GM19023 (cell line): ENCODE measurements at regions not wholly inside any gene's neighbourhood (a gene's known extent, or its start where the extent isn't known, plus 50 kb on each side); places are given as distances from the start of the nearest gene placed in this dataset.

ENCODE experiments used
- ATAC-seq: cut with Tn5 transposase; IDR thresholded peaks from one replicate; pipeline ENCODE4 v1.9.1; 2021; ENCODE audit warnings: mild to moderate bottlenecking, moderate library complexity; ENCODE audit not compliant: unreplicated experiment

GRCh38 chr7:32428546-32428945 is 61.6 kb downstream of the LSM5 start:
- no peak for ATAC-seq

GRCh38 chr7:32427769-32428291 is 62.4 kb downstream of the LSM5 start:
- no peak for ATAC-seq

- ATAC-seq, result no peak
Measured at GRCh38 chr7:32416846-32417245, 73.3 kb downstream of the LSM5 start.

GRCh38 chr7:32415936-32416335 is 74.2 kb downstream of the LSM5 start:
- ATAC-seq, result no peak

DNA sequence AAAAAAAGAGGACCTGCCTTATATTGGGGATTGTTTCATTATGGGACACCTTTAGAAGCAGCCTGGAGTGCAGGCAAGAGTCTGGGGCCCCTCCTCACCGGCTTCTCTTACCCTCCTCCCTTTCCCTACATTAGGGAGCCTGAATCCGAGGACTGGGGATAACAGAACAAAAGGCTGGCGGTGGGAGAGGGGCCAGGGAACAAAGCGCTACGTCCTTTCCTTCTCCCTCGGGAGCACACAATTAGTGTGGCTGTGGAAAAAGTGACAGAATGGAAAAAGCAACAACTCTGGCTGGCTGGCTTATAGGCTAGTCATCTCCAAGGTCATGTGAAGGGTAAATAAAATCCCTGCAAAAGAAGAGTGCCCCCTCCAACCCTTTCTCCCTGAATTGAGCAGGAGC is 74.7 kb downstream of the LSM5 start:
- ATAC-seq, result no peak

GRCh38 chr7:32412471-32412870 is 77.7 kb downstream of the LSM5 start:
- no peak for ATAC-seq

GRCh38 chr7:32410545-32410944 is 79.6 kb downstream of the LSM5 start:
- ATAC-seq, result no peak

GRCh38 chr7:32406386-32406785 is 83.8 kb downstream of the LSM5 start:
- ATAC-seq, result no peak

DNA sequence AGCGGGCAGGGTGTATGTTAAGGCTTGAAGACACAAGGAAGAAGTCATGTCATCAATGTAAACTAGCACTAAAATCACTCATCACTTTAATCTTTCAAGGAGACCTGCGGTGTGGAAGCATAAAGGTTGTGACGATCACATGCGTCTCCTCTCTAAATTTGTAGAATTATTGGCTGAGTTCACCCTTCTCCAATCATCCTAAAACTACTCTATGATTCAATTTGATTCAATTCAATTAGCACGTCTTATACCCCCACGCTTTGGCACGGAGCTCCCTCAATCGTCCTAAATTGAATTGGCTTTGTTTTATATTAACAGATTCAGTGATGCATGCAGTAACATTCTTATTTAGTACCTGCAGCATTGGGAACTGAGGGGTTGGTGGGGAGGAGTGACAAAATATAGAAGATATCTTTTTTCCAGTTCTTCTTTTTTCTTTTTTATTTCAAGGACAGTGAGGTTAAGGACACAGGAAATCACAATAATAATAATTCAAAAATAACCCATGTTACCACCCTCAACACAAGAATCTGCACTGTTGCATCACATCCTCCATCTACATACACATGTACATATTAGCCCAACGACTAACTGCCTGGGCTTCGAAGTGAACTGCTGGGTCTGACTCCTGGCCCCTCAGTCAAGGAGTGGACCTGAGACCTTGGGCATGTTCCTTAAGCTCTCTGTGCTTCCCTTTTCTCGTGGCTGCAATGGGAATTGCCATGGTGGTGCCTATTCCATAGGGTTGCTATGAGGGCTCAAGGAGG is 86.5 kb downstream of the LSM5 start:
- ATAC-seq, result no peak

DNA sequence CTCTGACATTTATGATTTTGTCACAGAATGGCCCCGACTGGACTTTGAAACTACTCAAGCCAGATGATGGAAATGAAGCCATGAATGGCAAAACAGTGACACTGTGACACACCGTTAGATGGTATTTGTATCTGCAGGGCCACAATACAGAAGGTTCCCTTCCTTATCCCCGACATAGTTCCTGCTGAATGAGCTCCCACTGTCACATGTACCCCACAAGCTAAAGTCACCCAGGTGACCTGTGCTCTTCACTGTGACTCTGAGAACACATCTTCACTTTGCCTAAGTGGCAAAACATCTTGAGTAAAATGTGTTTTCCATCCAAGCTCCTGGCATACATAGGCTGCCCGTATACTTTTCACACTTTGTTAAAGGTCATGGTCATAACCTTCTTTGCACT is 89.5 kb downstream of the LSM5 start:
- no peak for ATAC-seq

DNA sequence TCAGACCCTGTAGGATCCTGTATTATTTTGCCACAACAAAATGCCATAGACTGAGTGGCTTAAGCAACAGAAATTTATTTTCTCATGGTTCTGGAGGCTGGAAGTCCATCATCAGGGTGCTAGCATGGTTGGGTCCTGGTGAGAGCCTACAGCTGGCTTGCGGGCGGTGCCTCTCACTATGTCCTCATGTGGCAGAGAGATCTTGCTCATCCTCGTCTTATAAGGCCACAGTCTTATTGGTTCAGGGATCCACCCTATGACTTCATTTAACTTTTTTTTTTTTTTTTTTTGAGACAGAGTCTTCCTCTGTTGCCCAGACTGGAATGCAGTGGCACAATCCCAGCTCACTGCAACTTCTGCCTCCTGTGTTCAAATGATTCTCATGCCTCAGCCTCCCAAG is 90.9 kb downstream of the LSM5 start:
- ATAC-seq, result no peak

- no peak for ATAC-seq
Measured at GRCh38 chr7:32395168-32395567, 95.0 kb downstream of the LSM5 start.

- ATAC-seq, result no peak
Measured at GRCh38 chr7:32393861-32394260, 96.3 kb downstream of the LSM5 start.

DNA sequence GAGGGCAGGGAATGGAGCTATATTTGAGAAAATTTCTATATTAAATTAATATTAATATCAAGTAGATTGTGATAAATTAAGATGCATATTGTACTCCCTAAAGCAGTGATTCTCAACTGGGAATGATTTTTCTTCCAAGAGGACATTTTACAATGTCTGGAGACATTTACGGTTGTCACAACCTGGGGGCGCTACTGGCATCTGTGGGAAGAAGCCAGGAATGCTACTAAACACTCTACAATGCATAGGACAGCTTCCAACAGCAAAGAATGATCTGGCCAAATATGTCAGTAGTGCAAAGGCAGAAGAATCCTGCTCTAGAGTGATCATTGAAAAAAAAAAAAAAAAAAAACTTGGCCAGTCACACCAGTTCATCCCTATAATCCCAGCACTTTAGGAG is 100.0 kb downstream of the LSM5 start:
- no peak for ATAC-seq

GRCh38 chr7:32385316-32385956 is 104.7 kb downstream of the LSM5 start:
- no peak for ATAC-seq

DNA sequence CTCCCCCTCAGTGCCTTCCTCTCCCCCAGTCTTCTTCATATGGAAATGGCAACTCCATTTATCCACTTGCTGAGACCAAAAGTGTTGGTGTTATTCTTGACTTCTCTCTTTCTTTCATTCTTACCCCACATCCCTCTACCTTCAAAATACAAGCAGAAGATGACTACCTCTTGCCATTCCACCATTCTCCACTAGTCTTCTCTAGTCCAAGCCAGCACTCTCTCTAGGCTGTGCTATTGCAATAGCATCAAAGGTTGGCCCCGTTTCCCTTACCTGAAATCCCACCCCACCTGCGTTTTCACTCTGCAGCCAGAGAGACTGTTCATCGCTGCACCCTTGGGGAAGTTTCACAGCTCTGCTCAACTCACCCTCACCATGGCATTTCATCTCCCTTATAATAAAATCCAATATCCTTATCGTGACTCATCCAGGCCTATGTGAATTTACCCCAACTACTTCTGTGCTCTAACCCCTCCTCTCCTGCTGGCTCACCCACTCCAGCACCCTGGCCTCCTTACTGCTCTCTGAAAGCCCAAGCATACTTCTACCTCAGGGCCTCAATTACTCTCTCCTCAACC is 109.1 kb downstream of the LSM5 start:
- no peak for ATAC-seq

GRCh38 chr7:32379510-32380112 is 110.6 kb downstream of the LSM5 start:
- ATAC-seq, result no peak

- ATAC-seq, result no peak
Measured at GRCh38 chr7:32378988-32379387, 111.2 kb downstream of the LSM5 start.

DNA sequence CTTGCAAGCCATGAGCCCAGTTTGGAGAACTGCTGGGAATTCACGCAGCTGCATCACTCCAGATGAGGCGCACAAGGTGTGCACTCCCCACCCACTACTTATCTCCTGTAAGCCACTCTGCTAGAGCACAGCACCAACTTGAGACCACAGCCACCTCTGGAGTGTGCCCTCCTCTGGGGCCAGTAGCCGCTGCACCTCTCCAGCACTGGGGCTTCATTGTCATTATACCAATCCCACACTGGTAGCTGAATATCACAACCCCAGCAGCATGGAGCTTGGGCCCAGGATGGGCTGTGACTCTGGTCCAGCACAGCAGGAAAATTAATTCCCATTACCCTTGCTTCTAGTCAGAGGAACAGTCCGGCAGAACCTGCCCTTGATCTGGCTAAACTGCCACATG is 125.6 kb downstream of the LSM5 start:
- ATAC-seq, result no peak

DNA sequence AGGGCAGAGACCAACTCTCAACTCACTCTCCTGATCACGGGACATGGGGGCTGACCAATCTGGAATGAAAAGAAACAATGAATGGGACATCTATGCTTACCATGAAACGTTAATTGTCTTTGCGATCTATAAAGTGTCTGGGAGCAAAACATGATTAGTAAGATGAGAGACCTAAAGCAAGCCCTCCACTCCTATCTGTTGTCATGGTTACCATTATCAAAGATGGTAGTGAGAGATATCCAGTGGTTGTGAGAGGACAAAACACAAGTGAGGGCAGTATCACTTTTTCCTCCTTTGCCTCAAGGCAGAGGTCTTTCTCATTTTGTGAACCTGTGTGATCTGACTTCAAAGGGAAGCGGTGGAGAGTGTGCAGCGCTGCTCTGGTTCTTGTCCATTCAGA is 130.1 kb downstream of the LSM5 start:
- ATAC-seq, result no peak

DNA sequence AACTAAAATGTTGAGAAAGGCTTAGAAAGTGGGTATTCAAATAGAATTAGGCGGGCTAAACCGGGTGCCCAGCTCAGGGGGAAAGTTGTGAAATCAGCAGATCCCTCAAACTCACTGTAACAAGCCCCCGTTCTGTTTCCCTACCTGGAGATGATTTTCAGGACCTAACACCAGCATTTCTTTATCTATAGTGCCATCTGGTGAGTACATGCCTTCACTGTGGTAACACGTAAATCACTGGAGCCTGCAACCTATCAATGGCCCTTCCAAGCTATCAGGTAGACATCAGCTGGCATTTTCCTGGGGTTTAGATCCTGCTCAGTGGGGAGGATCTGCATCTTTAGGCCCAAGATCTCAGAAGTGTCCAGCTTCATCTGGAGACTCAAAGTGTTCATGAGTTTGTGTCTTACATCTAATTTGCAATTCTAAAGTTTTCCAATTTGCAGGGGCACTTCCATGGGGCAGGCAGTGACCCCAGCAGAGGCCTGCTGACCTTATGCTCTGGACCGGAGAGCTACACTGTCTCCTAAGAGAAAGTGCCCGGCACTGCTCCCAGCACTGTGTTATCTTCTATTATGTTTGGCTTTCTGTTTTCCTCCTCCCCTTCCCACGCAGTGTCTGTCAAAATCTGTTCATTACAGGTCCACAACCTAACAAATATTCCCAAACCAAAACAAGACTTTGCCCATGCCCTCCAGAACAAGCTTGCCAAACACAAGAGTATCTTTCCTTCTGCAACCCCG is 132.5 kb downstream of the LSM5 start:
- no peak for ATAC-seq
